ENCODE measurements at regions not wholly inside any gene's neighbourhood (a gene's known extent, or its start where the extent isn't known, plus 50 kb on each side); places are given as distances from the start of the nearest gene placed in this dataset.
"Not testable (repeated sequence)": the region's sequence is repeated elsewhere in the genome, so short reads cannot be mapped to it uniquely, and the experiment has no call there.

DNA sequence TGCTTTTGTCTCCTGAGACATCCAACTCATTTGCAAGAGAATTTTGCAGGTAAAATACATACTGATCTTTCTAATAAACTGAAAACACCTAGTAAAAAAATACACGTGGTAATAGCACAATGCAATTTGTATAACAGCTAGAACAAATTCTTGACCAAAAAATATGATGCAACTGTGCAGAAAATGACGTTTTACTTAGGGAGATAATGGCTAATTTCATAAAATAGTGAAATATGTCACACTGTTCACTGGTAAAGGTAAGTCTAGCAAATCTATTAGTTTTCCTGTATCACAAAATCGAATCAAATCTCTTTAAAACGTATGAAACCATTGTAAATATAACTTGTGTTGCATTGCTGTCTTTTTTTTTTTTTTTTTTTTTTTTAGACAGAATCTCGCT lies 130.0 kb downstream of the VPREB1 start:
- no peak for DNase-seq

DNA sequence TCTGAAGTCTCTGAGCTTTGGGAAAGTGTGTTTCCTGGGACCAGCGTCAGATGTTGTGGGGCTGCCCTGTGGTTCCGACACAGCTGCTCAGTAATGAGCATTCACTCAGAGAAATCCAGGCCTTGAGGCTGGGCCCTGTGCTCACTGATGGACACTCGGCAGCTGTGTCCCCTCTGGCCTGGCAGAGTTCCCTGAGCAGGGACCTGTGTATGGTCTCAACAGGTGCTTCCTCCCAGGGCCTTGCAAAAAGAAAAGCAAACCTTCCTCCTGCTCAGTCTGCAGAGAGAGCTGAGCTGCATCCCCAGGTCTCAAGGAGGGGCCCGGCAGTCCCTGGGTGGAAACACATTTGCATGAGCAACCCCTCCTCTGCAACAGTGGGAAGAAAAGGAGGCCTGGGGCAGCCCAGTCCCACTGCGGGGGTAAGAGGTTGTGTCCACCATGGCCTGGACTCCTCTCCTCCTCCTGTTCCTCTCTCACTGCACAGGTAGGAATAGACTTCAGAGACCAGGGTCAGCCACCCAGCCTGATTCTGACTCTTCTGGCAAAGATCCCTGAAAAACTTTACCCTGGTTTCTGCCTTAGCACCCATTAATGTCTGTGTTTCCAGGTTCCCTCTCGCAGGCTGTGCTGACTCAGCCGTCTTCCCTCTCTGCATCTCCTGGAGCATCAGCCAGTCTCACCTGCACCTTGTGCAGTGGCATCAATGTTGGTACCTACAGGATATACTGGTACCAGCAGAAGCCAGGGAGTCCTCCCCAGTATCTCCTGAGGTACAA lies 131.2 kb downstream of the VPREB1 start:
- no peak for DNase-seq

DNA sequence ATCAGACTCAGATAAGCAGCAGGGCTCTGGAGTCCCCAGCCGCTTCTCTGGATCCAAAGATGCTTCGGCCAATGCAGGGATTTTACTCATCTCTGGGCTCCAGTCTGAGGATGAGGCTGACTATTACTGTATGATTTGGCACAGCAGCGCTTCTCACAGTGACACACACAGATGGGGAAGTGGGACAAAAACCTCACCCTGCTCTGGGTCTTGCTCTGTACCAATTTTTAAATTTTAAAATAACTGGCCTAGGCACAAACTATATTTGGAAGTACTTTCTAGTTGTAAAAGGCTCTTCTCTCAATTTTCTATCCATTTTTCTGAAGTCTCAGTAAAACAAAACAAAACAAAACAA lies 131.7 kb downstream of the VPREB1 start:
- DNase-seq = no peak

DNA sequence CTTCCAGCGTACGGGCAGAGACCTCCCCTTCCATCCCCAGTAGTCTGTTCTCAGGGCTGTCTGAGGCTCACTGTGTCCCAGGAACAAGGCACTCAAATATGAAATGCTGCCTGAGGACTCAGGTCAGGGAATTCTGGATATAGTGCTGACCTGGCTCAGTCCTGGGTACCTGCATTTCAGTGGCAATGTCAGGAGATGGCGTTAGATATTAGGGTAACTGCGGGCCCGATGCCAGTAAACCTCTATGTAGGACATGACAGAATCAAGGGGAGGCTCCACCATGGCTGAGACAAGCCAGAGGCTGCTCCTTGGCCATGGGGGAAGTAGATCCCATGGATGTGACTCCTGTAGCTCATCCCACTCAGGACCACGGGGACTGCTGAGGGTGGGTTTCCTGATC lies 131.7 kb downstream of the ZNF280B start:
- not testable (repeated sequence) for DNase-seq

DNA sequence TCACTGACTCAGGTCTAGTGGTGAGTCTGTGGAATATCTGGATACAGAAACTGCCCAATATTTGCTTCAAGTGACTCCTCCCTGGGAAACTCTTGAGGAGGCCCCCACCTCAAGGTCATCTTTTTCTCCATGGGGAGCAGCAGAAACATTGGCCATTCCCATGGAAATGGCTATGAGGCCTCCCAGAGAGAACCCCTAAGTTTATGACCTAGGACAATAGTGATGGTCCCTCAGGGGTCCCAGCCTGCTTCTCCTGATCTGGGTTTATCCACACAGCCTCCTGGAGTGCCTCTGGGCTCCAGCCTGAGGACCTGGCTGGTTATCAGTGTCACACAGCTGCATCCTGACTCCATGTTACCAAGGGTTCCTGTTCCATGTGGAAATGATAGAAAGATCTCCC lies 131.2 kb downstream of the ZNF280B start:
- no peak for DNase-seq

DNA sequence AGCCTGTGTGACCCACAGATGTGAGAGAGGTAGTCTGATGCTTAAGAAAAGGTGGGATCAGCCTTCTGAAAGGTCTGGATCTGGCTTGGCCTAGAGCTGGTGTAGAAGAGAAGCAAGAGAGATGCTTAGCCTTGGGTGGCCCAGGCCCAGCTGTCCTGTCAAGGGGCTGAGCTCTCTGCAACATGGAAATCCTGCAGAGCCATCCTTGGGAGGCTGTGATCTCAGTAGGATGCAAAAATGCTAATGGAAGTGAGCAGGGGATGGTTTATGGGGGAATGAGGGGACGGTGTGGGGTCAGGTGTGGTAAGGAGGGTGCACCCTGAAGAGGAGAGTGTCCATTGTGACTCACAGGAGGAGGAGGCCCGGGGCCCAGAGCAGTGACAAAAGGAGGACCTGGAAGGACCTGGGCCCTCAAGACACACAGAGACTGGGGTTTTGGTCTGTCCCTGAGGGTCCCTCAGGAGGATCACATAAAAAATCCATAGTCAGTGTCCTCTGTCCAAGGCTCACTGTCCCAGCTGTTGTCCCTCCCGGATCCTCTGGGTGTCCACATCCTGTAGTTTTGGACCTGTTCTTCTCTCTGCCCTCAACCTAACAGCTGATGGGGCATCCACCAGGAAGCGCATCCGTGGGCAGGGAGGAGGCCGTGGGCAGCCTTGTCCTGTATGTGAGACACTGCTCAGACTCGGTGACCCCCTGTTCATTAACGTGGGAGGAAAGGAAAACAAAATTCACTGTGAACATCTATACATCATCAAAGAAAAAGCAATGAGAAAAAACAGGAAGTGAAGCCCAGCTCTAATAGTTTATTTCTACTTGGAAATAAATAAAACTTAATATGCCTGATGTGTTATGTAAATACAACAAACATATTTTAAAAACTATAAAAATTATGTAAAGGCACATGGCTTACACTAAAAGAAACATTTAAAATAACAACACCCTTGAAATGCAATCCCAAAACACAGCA lies 129.8 kb downstream of the ZNF280B start:
- DNase-seq = no peak

DNA sequence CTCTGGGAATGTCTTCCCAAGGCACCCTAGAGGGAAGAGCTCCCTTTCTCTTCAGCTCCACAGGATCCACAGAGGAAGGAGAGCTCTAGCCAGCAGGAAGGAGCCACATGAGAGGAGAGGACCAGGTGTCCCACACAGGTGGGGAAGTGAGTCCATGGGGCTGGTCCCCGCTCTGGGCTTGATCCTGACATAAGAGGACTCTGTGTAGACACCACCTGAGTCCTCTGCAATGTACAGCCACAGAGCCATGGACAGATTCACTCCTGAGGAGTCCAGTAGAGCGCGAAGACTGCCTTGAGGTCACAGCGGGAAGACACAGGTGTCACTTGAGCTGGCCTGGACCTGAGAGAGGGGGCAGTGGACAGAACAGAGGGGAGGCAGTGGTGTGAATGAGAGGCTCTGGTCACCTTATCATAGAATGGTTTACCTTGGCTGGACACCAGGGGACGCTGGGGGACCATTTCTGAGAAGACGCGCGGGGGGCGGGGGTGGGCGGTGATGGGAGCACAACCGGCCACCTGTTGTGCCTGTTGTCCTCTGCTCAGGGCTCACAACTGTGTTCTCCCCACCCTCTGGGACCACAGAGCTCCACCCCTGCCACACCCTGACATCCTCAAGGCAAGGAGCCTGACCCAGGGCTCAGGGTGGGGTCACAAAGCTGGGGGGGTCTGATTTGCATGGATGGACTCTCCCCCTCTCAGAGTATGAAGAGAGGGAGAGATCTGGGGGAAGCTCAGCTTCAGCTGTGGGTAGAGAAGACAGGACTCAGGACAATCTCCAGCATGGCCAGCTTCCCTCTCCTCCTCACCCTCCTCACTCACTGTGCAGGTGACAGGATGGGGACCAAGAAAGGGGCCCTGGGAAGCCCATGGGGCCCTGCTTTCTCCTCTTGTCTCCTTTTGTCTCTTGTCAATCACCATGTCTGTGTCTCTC lies 128.2 kb downstream of the ZNF280B start:
- no peak for DNase-seq

DNA sequence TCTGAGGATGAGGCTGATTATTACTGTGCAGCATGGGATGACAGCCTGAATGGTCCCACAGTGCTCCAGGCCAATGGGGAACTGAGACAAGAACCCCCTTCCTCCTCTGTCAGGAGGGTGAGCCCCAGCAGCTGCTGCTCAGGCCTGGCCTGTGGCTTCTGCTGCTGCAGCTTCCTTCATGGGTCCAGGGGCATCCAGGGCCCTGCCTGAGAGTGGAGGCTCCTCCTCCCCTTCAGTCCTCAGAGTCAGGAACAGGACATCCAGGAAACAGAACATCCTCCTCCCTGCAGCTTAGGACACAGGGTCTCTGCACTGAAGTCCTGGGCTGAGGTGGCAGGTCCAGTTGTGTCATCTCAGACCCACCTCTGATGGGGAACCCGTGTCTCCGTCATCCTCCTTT lies 127.2 kb downstream of the ZNF280B start:
- DNase-seq = not testable (repeated sequence)

DNA sequence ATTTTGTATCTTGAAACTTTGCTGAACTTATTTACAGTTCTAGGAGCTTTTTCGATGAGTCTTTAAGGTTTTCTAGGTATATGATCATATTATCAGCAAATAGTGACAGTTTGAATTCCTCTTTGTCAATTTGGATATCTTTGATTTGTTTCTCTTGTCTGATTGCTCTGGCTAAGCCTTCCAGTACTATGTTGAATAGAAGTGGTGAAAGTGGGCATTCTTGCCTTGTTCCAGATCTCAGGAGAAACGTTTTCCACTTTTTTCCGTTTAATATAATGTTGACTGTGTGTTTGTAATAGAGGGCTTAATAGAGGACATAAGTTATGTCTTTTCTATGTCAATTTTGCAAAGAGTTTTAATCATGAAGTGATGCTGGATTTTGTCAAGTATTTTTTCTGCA lies 124.3 kb downstream of the ZNF280B start:
- no peak for DNase-seq

DNA sequence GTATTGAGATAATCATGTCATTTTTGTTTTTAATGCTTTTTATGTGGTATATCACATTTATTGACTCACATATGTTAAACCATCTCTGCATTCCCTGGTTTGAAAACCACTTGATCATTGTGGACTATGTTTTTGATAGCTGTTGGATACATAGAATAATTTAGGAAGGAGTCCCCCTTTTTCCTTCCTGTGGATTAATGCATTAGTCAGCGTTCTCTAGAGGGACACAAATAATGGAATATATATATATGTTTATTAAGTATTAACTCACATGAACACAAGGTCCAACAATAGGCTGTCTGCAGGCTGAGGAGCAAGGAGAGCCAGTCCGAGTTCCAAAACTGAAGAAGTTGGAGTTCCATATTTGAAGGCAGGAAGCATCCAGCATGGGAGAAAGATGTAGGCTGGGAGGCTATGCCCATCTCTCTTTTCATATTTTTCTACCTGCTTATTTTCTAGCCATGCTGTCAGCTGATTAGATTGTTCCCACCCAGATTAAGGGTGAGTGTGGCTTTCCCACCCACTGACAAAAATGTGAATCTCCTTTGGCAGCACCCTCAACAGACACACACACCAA lies 123.8 kb downstream of the ZNF280B start:
- DNase-seq = no peak

DNA sequence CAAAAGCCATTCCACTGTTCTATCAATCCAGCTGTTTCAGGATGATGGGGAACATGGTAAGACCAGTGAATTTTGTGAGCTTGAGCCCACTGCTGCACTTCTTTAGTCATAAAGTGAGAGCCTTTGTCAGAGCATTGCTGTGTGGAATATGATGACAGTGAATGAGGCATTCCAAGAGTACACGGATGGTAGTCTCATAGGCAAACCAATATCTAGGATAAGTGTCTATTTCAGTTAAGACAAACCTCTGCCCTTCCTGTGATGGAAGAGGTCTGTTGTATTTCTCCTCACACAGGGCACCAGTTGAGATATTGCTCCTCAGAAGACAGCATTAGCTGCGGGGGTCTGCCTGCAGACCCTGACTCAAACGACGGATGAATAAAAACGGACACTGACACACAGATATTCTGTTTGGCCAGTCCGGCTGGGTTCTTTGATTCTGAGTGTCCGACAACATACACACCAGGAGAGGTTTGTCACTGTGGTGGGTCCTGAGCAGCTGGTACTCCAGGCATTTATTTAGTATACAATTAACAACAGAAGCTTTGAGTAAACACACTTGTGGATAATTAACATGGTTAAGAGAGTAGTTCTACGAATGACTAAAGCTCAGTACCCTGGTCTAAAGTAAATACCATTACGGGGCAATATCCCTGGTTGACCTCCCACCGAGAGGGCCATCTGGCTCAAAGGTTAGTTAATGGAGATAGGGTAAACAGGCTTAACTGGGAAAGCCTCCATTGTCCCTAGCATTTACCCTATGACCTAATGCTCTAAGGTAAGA lies 121.7 kb downstream of the ZNF280B start:
- DNase-seq = no peak

DNA sequence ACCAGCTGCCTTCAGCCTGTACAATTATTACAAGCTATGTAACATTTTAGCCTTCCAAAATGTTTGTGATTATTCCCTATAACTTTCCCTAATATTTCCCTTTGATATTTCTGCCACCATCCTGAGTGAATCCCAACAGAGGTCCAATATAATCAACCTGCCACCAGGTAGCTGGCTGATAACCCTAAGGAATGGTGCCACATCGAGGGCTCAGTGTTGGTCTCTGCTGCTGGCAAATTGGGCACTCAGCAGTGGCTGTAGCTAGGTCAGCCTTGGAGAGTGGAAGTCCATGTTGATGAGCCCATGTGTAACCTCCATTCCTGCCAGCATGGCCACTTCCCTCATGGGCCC lies 121.2 kb downstream of the ZNF280B start:
- DNase-seq = no peak

DNA sequence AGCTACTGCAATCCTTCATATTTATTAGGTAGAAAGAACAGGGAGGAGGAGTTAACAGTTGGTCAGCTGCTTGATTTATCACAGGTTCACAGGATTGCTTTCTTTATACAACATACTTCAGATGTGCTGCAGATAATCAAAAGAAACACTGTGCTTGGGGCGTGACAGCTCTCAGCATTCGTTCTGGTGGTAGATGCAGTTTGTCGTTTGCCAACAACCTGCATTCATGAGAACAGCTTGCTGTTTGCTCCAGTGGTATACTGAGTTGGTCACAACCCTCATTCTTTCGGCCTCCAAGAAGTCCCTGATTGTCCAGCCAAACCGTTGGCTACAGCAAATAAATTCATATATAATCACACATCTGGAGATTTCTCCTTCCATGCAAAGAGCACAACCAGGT lies 120.5 kb downstream of the ZNF280B start:
- no peak for DNase-seq

DNA sequence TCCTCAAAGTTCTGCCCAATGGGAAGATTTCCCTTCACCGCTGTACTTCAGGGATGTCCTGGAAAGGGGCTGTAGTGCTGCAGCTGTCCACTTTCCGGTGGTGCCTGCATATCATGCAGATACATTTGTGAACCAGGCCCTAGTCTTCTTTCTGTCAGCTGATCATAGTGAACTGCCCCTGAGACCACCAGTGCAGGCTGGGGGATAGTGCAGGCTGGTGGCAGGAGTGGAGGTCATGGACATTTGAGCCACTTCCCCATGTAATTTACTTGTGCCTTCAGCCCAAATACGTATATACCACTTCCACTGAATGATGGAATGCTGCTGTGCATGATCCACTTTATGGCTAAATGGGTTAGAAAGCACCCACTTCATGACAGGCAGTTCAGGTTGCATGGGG lies 120.0 kb downstream of the ZNF280B start:
- DNase-seq = no peak

DNA sequence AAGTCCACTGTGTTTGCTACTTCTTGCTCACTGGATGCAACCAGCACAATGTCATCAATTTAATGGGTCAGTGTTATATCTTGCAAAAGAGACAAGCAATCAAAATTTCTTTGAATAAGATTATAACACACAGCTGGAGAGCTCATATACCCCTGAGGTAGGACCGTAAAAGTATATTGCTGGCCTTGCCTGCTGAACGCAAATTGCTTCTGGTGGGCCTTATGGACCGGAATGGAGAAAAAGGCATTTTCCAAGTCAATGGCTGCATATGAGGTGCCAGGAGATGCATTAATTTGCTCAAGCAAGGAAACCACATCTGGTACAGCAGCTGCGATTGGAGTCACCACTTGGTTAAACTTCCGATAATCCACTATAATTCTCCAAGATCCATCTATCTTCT lies 119.1 kb downstream of the ZNF280B start:
- DNase-seq = no peak

DNA sequence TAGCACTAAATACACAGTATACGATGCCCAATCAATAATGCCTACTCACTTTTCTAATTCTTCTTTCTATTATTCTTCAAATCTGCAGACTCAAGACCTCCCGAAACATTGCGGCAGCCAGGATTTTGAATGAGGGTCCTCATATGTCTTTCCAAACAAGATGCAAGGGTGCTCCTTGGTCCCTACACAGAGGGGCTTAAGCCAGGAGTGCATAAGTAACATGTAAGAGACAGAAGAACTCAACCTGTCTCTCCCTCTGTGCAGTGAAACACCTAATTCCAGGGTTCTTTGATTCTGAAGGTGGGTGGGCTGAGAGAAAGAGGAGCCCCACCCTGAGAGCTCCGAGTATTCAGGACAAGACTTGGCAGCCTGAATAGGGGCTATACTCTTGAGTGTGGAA lies 117.6 kb downstream of the ZNF280B start:
- no peak for DNase-seq

DNA sequence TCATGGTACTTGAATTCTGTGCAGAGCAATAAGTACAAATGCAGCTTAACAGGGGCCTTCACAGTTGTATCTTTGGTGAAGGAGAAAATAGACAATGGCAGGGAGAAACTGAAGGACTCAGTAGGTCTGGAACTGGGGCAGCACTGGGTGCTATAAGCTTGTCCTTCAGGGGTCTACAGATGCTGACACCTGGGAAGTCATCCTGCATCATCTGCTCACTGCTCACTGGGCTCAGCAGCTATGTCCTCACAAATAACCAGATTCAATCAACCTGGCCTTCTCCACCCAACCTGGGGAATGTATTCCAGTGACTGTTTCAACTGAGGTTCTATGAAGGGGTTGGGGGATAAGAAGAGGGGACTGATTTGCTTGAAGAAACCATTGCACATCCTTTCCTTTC lies 117.0 kb downstream of the ZNF280B start:
- no peak for DNase-seq

DNA sequence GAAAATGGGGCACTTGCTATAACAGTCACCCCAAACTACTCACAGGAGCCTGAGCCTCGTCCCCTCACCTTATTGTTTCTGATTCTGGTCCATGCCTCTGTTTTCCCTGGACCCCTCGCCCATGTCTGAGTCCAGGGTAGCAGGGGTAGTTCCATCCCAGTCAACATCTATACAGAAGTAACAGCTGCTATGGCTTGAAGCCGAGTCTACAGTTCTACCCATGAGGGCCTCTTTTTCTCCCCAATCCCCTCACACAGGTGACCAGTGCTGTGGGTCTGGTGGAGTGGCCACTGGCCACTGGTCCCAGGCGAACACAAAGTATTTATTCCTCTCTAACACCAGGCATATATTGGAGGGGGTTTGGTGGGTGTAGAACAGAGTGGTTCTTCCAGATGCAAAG lies 116.4 kb downstream of the ZNF280B start:
- no peak for DNase-seq

DNA sequence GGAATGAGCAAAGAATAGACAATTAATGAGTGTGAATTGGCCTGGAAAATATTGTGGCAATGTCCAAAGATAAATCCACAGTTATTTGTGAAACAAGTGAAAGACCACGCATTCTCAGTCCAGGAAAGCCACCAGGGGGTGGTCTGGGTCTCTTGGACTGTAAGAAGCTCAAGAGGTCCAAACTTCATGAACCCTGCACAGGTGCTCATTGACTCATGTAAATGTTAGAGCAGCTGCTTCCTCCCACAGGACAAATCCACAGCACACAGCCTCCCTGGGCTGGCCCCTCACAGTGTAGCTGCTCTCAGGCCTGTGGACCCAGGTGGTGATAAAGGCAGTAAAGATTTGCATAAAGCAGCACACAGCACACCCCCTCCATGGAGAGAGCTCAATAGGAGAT lies 114.0 kb downstream of the ZNF280B start:
- DNase-seq = no peak

DNA sequence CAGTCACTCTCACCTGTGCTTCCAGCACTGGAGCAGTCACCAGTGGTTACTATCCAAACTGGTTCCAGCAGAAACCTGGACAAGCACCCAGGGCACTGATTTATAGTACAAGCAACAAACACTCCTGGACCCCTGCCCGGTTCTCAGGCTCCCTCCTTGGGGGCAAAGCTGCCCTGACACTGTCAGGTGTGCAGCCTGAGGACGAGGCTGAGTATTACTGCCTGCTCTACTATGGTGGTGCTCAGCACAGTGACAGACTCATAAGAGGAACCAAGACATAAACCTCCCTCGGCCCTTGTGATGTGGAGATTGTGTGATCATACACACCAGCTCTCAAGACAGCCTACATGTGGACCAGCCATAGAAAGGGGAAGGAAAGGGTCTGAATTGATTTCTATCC lies 113.3 kb downstream of the ZNF280B start:
- DNase-seq = no peak

DNA sequence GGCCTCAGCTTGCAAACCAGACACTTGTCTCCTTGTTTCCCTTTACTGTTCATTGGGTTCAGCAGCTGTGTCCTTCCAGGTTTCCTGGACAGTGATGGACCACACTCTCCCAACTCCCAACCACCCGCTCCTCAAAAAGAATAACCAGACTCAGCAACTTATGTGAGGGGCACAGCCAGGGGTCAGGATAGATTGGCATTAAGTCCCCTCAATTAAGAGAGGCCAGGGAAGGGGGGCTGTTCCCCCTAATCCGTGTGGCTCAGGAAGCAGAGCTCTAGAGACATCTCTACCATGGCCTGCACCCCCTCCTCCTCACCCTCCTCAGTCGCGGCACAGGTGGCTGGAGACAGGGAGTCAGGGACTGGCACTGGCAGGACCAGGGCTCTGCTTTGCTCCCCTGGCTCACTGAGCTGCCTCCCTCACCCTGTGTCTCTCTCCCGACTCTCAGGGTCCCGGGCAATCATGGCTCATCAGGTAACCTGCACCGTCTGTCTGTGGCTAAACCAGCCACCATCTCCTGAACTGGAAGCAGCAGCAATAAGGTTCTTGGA lies 111.7 kb downstream of the ZNF280B start:
- no peak for DNase-seq
